Activated CD8-positive, alpha-beta memory T cell treated with anti-CD3 and anti-CD28 coated beads, Interleukin-2, amount 50 U/mL, for 4 hours (primary cell): ENCODE measurements at regions not wholly inside any gene's neighbourhood (a gene's known extent, or its start where the extent isn't known, plus 50 kb on each side); places are given as distances from the start of the nearest gene placed in this dataset.
"Not testable (repeated sequence)": the region's sequence is repeated elsewhere in the genome, so short reads cannot be mapped to it uniquely, and the experiment has no call there.

ENCODE experiments used
- DNase-seq: peaks from one replicate; pipeline ENCODE4 v3.0.0-alpha.2; 2020

DNA sequence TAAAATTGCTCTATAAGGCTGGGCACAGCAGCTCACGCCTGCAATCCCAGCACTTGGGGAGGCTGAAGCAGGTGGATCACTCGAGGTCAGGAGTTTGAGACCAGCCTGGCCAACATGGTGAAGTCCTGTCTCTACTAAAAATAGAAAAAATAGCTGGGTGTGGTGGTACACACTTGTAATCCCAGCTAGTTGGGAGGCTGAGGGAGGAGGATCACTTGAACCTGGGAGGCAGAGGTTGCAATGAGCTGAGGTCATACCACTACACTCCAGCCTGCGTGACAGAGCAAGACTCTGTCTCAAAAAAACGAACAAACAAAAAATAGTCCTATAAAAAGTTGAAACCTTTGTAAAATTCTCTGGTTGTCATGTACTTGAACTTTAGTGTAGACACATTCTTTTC is 93.0 kb upstream of the KIF26B start:
- not testable (repeated sequence) for DNase-seq

DNA sequence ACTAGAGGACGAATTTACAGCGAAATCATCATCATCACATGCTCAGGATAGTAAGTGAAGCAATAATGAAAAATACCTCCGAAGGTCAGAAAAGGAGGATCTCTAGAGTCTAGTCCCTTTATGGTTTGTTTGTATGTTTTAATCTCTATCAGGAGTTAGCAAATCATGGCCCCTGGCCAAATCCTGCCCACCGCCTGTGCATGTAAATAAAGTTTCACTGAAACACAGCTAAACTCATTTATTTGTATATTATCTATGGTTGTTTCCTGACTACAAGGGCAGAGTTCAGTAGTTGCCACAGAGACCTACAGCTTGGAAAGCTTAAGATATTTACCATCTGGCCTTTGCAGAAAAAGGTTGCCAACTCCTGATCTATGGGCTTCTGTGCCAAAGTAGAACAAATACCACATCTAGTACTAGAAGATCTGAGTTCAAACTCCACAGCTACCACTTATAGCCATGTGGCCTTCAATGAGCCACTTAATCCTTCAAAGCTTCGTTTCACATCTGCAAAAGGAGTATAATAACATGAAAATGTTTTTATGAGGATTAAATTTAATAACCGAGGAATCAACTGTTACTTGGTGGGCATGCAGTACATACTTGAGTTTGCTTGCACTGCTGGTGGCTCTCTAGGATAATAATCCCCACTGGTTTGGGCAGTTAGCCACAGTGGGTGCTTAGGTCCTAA is 94.0 kb upstream of the KIF26B start:
- no peak for DNase-seq

GRCh38 chr1:245059806-245060424 is 94.9 kb upstream of the KIF26B start:
- no peak for DNase-seq

DNA sequence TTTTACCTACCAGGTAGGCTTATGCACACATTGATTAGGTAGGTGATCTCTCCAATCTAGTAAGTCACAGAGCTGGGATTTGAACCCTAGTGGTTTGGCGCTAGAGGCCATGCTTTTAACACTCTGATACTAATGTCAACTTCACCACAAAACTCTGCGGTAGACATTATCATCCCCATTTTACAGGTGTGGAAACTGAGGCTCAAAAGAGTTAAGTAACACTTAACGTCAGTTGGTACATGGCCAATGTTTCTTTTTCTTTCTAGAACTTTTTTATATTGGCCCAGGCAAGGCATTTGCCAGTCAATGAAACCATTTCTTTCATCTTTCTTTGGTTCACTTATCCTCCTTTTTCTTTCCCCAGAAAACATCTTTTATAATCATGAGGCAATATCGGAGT is 95.9 kb upstream of the KIF26B start:
- DNase-seq, result no peak

- no peak for DNase-seq
These were observed 96.3 kb upstream of the KIF26B start for GRCh38 chr1:245058436-245058835.

DNA sequence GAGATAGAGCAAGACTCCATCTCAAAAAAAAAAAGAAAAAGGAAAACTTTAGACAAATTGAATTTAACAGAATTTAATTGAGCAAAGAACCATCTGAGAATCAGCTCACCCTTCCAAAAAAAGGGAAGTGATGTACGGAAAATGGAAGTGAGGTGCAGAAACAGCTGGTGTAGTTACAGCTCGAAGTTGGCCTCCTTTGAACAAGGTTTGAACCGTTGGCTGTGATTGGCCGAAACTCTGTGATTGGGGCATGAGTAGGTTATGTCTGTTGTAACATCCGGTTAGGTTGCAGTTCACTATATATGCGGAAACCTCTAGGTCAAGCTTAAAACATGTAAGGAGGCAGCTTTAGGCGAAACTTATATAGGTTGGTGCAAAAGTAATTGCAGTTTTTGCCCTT is 97.9 kb upstream of the KIF26B start:
- no peak for DNase-seq

DNA sequence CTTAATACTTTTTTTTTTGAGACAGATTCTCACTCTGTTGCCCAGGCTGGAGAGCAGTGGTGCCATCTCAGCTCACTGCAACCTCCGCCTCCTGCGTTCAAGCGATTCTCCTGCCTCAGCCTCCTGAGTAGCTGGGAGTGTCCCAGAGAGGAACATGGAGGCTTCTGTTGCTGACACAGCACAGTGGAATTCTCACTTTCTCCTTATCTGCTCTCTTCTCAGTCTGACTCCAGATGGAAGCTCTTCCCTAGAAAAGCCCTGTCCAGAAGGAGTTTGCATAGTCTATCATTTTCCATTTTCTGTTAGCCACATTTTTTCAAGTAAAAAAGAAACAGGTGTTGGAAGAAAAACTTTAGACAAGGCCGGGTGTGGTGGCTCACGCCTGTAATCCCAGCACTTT is 98.5 kb upstream of the KIF26B start:
- not testable (repeated sequence) for DNase-seq

- no peak for DNase-seq
These were observed 99.0 kb upstream of the KIF26B start for GRCh38 chr1:245055752-245056151.

- no peak for DNase-seq
These were observed 100.1 kb upstream of the KIF26B start for GRCh38 chr1:245054507-245055270.

DNA sequence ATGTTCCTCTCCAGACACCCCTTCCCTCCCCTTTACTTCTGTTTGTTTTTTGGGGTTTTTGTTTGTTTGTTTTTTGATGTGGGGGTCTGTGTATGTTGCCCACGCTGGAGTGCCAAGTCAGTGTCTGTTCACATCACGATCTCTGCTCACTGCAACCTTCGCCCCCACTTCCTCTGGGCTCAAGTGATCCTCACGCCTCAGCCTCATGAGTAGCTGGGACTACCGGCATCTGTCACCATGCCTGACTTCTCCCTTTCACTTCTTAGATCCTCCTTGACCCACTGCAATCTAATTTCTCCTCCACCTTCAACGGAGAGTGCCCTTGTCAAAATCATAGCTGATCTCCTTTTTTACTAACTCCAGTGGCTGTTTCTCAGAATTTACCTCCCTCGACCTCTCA is 100.7 kb upstream of the KIF26B start:
- no peak for DNase-seq

- no peak for DNase-seq
These were observed 102.5 kb upstream of the KIF26B start for GRCh38 chr1:245052258-245052657.

- DNase-seq, result no peak
These were observed 103.2 kb upstream of the KIF26B start for GRCh38 chr1:245051349-245052221.

GRCh38 chr1:245046769-245047168 is 108.0 kb upstream of the KIF26B start:
- DNase-seq, result no peak

DNA sequence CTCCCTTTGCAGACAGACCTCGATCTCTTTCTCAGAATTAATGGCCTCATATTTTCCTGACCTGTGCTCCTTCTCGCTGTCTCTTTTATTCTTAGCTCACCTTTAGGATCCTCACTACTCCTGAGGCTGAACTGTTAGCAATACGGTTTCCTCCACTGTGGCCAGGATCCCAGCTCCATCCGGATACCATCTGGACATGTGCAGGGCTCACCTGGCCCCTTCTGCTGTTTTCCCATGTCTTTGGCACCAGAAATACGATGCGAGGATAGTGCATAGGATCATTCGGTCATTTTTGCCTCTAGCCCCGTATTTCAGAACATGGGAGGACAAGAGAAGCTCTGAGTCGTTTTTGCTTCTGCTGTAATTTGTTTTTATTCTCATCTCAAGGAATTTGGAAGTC is 108.5 kb upstream of the KIF26B start:
- no peak for DNase-seq

DNA sequence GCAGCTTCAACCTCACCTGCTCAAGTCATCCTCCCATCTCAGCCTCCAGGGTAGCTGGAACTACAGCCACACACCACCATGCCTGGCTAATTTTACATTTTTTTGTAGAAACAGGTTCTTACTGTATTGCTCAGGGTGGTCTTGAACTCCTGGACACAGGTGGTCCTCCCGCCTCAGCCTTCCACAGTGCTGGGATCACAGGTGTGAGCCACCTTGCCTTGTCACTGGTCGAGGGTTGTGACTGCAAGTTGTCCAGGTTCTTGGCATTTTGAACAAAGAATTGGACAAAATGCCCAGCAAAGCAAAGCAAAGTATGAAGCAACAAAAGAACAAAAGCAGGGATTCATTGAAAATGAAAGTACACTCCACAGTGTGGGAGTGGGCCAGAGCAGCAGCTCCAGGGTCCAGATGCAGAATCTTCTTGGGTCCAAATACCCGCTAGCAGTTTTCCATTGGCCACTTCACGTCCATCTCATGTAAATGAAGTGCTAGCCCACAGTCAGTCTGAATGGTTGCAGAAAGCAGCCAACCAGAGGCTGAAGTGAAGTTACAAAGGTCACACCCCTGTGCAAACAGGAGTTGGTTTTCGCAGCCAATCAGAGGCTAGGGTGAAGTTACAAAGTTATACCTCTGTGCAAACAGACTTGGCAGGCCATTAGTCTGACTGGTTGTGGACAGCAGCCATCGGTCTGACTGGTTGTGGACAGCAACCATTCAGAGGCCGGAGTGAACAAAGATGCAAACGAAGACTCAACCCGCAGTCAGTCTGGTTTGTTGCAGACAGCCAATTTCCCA is 109.5 kb upstream of the KIF26B start:
- no peak for DNase-seq

- no peak for DNase-seq
These were observed 111.2 kb upstream of the KIF26B start for GRCh38 chr1:245043611-245043940.

DNA sequence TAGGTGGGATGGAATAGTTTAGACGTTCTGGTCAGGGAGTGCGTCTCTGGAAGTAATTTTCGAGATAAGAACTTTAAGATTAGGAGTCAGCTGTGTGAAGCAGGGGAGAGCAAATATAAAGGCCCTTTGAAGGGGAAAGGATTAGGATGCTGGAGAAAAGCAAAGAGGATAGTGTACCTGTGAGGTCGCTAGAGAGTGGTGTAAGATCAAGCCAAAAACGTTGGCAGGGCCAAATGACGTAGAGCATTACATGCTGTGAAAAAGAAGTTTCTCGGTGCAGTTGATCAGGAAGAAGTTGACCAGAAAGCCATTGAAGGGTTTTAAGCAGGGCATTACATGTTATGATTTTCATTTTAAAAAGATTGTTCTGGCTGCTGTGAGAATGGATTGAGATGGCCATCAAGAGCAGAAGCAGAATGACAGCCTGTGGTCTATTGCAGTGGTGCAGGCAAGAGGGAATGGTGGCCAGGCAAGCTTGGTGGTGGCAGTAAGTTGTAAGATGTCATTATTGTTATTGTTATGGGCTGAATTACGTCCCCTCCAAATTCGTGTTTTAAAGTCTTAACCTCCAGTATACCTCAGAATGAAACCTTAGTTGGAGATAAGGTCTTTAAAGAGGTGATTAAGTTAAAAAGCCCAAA is 113.6 kb upstream of the KIF26B start:
- DNase-seq, result no peak

- DNase-seq, result no peak
These were observed 115.6 kb upstream of the KIF26B start for GRCh38 chr1:245039196-245039595.

DNA sequence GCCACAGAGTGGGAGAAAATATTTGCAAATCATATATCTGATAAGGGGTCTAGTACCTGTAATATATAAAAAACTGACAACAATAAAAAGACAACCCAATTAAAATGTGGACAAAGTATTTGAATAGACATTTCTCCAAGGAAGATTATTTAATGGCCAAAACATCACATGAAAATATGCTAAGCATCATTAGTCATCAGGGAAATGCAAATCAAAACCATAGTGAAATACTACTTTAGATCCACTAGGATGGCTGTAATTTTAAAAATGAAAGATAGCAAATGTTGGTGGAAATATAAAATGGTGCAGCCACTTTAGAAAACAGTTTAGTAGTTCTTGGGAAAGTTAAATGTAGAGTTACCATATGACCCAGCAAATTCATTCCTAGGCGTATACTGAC is 118.7 kb upstream of the KIF26B start:
- DNase-seq, result no peak

- DNase-seq, result no peak
These were observed 123.7 kb upstream of the KIF26B start for GRCh38 chr1:245031041-245031440.

- DNase-seq, result no peak
These were observed 128.5 kb upstream of the KIF26B start for GRCh38 chr1:245026247-245026646.

- DNase-seq, result no peak
These were observed 129.3 kb upstream of the KIF26B start for GRCh38 chr1:245025525-245025924.
